H9 (cell line): ENCODE measurements at regions not wholly inside any gene's neighbourhood (a gene's known extent, or its start where the extent isn't known, plus 50 kb on each side); places are given as distances from the start of the nearest gene placed in this dataset.

Experiments used
- DNase-seq: peaks from one replicate; pipeline ENCODE4 v3.0.0-alpha.2; 2017
- H2AFZ ChIP-seq: one replicate; pipeline ENCODE4 v1.6.1; 2013; ENCODE audit warnings: mild to moderate bottlenecking, low read length, control low read depth, moderate library complexity
- H2AK5ac ChIP-seq: 2 replicates; pipeline ENCODE4 v1.6.1; 2013; ENCODE audit warnings: low read length, control low read depth, mixed read lengths; ENCODE audit not compliant: insufficient read length
- H2BK120ac ChIP-seq: one replicate; pipeline ENCODE4 v1.6.1; 2013; ENCODE audit warnings: low read depth, mild to moderate bottlenecking, low read length, control low read depth, inconsistent platforms; ENCODE audit not compliant: poor library complexity, severe bottlenecking
- H2BK12ac ChIP-seq: 2 replicates; pipeline ENCODE4 v1.6.1; 2013; ENCODE audit warnings: low read length, control low read depth, mixed read lengths, low read depth; ENCODE audit not compliant: insufficient read length
- H2BK15ac ChIP-seq: 2 replicates; pipeline ENCODE4 v1.6.1; 2013; ENCODE audit warnings: low read depth, low read length, control low read depth
- H2BK20ac ChIP-seq: one replicate; pipeline ENCODE4 v1.6.1; 2013; ENCODE audit warnings: low read depth, mild to moderate bottlenecking, low read length, control low read depth, inconsistent platforms; ENCODE audit not compliant: poor library complexity, severe bottlenecking
- H2BK5ac ChIP-seq: 2 replicates; pipeline ENCODE4 v1.6.1; 2013; ENCODE audit warnings: low read length, control low read depth, mixed read lengths; ENCODE audit not compliant: insufficient read length
- H3K14ac ChIP-seq: 2 replicates; pipeline ENCODE4 v1.6.1; 2013; ENCODE audit warnings: low read length, control low read depth; ENCODE audit not compliant: insufficient read depth
- H3K18ac ChIP-seq: 2 replicates; pipeline ENCODE4 v1.6.1; 2013; ENCODE audit warnings: low read depth, mild to moderate bottlenecking, mixed read lengths, low read length, control low read depth; ENCODE audit not compliant: insufficient read length
- H3K23ac ChIP-seq: 2 replicates; pipeline ENCODE4 v1.6.1; 2013; ENCODE audit warnings: low read length, control low read depth, mixed read lengths, low read depth; ENCODE audit not compliant: insufficient read length
- H3K23me2 ChIP-seq: 2 replicates; pipeline ENCODE4 v1.6.1; 2013; ENCODE audit warnings: low read depth, mild to moderate bottlenecking, mixed read lengths, low read length, control low read depth; ENCODE audit not compliant: insufficient read length, poor library complexity, severe bottlenecking
- H3K27ac ChIP-seq: 2 replicates; pipeline ENCODE4 v1.5.1; 2013; ENCODE audit warnings: low read length, control low read depth, mixed read lengths, low read depth; ENCODE audit not compliant: insufficient read length
- H3K27me3 ChIP-seq: 2 replicates; pipeline ENCODE4 v1.6.1; 2013; ENCODE audit warnings: low read length, control low read depth, inconsistent platforms; ENCODE audit not compliant: insufficient read depth
- H3K4ac ChIP-seq: 2 replicates; pipeline ENCODE4 v1.6.1; 2013; ENCODE audit warnings: low read depth, mild to moderate bottlenecking, control low read depth, inconsistent platforms, low read length, moderate library complexity
- H3K4me1 ChIP-seq: 2 replicates; pipeline ENCODE4 v1.6.1; 2013; ENCODE audit warnings: low read length, control low read depth, inconsistent platforms; ENCODE audit not compliant: insufficient read depth
- H3K4me2 ChIP-seq: 2 replicates; pipeline ENCODE4 v1.6.1; 2013; ENCODE audit warnings: low read length, control low read depth, mixed read lengths; ENCODE audit not compliant: insufficient read length, insufficient read depth
- H3K56ac ChIP-seq: 2 replicates; pipeline ENCODE4 v1.6.1; 2013; ENCODE audit warnings: low read depth, mild to moderate bottlenecking, mixed read lengths, low read length, control low read depth; ENCODE audit not compliant: insufficient read length
- H3K79me1 ChIP-seq: 2 replicates; pipeline ENCODE4 v1.6.1; 2013; ENCODE audit warnings: low read depth, mild to moderate bottlenecking, moderate library complexity, low read length, control low read depth, inconsistent platforms; ENCODE audit not compliant: insufficient read depth, poor library complexity, severe bottlenecking
- H3K79me2 ChIP-seq: 2 replicates; pipeline ENCODE4 v1.6.1; 2013; ENCODE audit warnings: low read length, control low read depth, inconsistent platforms; ENCODE audit not compliant: insufficient read depth
- H3K9ac ChIP-seq: 2 replicates; pipeline ENCODE4 v1.6.1; 2013; ENCODE audit warnings: low read length, control low read depth, mixed read lengths; ENCODE audit not compliant: insufficient read length; ENCODE audit errors: extremely low read depth
- H3K9me3 ChIP-seq: one replicate; pipeline ENCODE4 v1.6.1; 2013; ENCODE audit warnings: low read depth, low read length, inconsistent platforms; ENCODE audit not compliant: control insufficient read depth
- H3T11ph ChIP-seq: one replicate; pipeline ENCODE4 v1.6.1; 2013; ENCODE audit warnings: mild to moderate bottlenecking, low read length, control low read depth, inconsistent platforms
- H4K20me1 ChIP-seq: one replicate; pipeline ENCODE4 v1.6.1; 2013; ENCODE audit not compliant: control insufficient read depth, insufficient read length, insufficient read depth
- H4K5ac ChIP-seq: 2 replicates; pipeline ENCODE4 v1.6.1; 2013; ENCODE audit warnings: low read depth, mild to moderate bottlenecking, mixed read lengths, low read length, control low read depth; ENCODE audit not compliant: insufficient read length
- H4K8ac ChIP-seq: replicated peaks from 2 replicates; pipeline ENCODE4 v1.6.1; 2013; ENCODE audit warnings: low read length, control low read depth, mixed read lengths, low read depth; ENCODE audit not compliant: insufficient read length
- H4K91ac ChIP-seq: 2 replicates; pipeline ENCODE4 v1.6.1; 2013; ENCODE audit warnings: low read depth, mild to moderate bottlenecking, moderate library complexity, mixed read lengths, low read length, control low read depth; ENCODE audit not compliant: insufficient read length
- H3K27ac Mint-ChIP-seq, 3 experiments: 2 replicates in 2 of 3; 3 replicates in 1 of 3; pipeline ENCODE4 v1.8.0; 2020 to 2021; ENCODE audit warnings: mixed read lengths in 3 of 3, mild to moderate bottlenecking in 1 of 3, moderate library complexity in 1 of 3
- H3K27me3 Mint-ChIP-seq: 2 replicates; pipeline ENCODE4 v1.8.0; 2021; ENCODE audit warnings: low read depth, mild to moderate bottlenecking, moderate library complexity, mixed read lengths
- H3K36me3 Mint-ChIP-seq, 3 experiments: 2 replicates in 2 of 3; 3 replicates in 1 of 3; pipeline ENCODE4 v1.8.0; 2020 to 2021; ENCODE audit warnings: low read depth in 3 of 3, mixed read lengths in 3 of 3; ENCODE audit not compliant: insufficient read depth in 1 of 3
- H3K4me1 Mint-ChIP-seq, 2 experiments: 2 replicates each; pipeline ENCODE4 v1.8.0; 2020; ENCODE audit warnings: mixed read lengths in 2 of 2
- H3K4me3 Mint-ChIP-seq, 2 experiments: 2 replicates in 1 of 2; 3 replicates in 1 of 2; pipeline ENCODE4 v1.8.0; 2020 to 2021; ENCODE audit warnings: mild to moderate bottlenecking in 2 of 2, mixed read lengths in 2 of 2, moderate library complexity in 1 of 2
- H3K9me3 Mint-ChIP-seq, 2 experiments: 2 replicates in 1 of 2; 3 replicates in 1 of 2; pipeline ENCODE4 v1.8.0; 2020; ENCODE audit warnings: mild to moderate bottlenecking in 2 of 2, mixed read lengths in 2 of 2, moderate library complexity in 1 of 2
- CTCF ChIP-seq: fragments of 200-600 bp; sonication (generic); conservative IDR thresholded peaks from 3 replicates; pipeline ENCODE4 v1.8.0; 2021; ENCODE audit warnings: antibody characterized with exemption, mild to moderate bottlenecking
- WGBS: extraction: QIAGEN DNeasy Blood & Tissue Kit; methylation state at CpG from one replicate; pipeline ENCODE4 v1.1.7; 2013; ENCODE audit warnings: missing lambda C conversion rate, low lambda C conversion rate, mixed read lengths; ENCODE audit not compliant: insufficient read length; ENCODE audit errors: extremely low coverage; 5-methylcytosine and 5-hydroxymethylcytosine counted together

GRCh38 chr20:52655395-52655794, 316.8 kb upstream of the TSHZ2 start:
- no CpG with 5 or more reads among the region's 3 CpGs for WGBS
- no peak overlapping the region for H2AK5ac ChIP-seq

More at GRCh38 chr20:52655395-52655794, 316.8 kb upstream of the TSHZ2 start:
- Mint-ChIP-seq H3K36me3 (no peaks in the 10 kb centered on the region), H3K9me3 (no peaks in the 10 kb centered on the region), H3K27ac (no peak overlapping the region), H3K4me1 (no peaks in the 10 kb centered on the region), H3K27me3 (0 out of 2 replicates have a peak, but pooled peaks cover 1% of the 10 kb centered on the region), H3K4me3 (no peak overlapping the region)
- H3K14ac ChIP-seq = no peak overlapping the region
- H4K8ac ChIP-seq = no peak overlapping the region
- no peak overlapping the region for H2AFZ ChIP-seq
- H3K27ac ChIP-seq = no peak overlapping the region
- no peak overlapping the region for H2BK120ac ChIP-seq
- H2BK20ac ChIP-seq = no peak overlapping the region
- no peak overlapping the region for H3K56ac ChIP-seq
- no peak for TF ChIP-seq CTCF
- H3K23ac ChIP-seq = no peak overlapping the region
- H4K5ac ChIP-seq = no peak overlapping the region
- no peaks in the 10 kb centered on the region for H3K9me3 ChIP-seq
- no peak overlapping the region for H3K4ac ChIP-seq
- DNase-seq = no peak
- no peaks in the 10 kb centered on the region for H4K20me1 ChIP-seq
- H3K27me3 ChIP-seq = no peaks in the 10 kb centered on the region
- H3T11ph ChIP-seq = no peak overlapping the region
- no peaks in the 10 kb centered on the region for H3K79me1 ChIP-seq
- H3K23me2 ChIP-seq = no peaks in the 10 kb centered on the region
- H2BK15ac ChIP-seq = no peak overlapping the region
- no peak overlapping the region for H3K18ac ChIP-seq
- H3K4me1 ChIP-seq = no peaks in the 10 kb centered on the region
- no peak overlapping the region for H3K4me2 ChIP-seq
- no peak overlapping the region for H2BK5ac ChIP-seq
- no peak overlapping the region for H3K9ac ChIP-seq
- H3K79me2 ChIP-seq = no peaks in the 10 kb centered on the region
- H4K91ac ChIP-seq = no peak overlapping the region
- no peak overlapping the region for H2BK12ac ChIP-seq
